CD4-positive, alpha-beta memory T cell (primary cell): ENCODE measurements at regions not wholly inside any gene's neighbourhood (a gene's known extent, or its start where the extent isn't known, plus 50 kb on each side); places are given as distances from the start of the nearest gene placed in this dataset.

ENCODE experiments used
- CTCF ChIA-PET: fragments of 350-600 bp; sonication (Branson Sonifier 250); formaldehyde crosslinking; loops from one replicate; lab custom pipeline; 2021; ENCODE audit warnings: inconsistent platforms; ENCODE audit not compliant: partially characterized antibody; lab: Charles Lee
- POLR2A ChIA-PET: fragments of 350-600 bp; sonication (Branson Sonifier 250); formaldehyde crosslinking; loops from one replicate; lab custom pipeline; 2021; ENCODE audit not compliant: partially characterized antibody; lab: Charles Lee
- DNase-seq, 5 donors: peaks; one replicate each; pipeline versions ENCODE4 v3.0.0 to v3.0.0-alpha.2; 2020 to 2022; ENCODE audit warnings: mixed read lengths in 1 of 5
- H3K27ac ChIP-seq: one replicate; pipeline ENCODE4 v1.7.0; 2013; ENCODE audit warnings: low read depth, low read length
- H3K27me3 ChIP-seq: 2 replicates; pipeline ENCODE4 v1.7.0; 2013; ENCODE audit warnings: mild to moderate bottlenecking, low read length, moderate library complexity; ENCODE audit not compliant: insufficient read depth
- H3K36me3 ChIP-seq: 2 replicates; pipeline ENCODE4 v1.7.0; 2013; ENCODE audit warnings: mild to moderate bottlenecking, low read length, moderate library complexity; ENCODE audit not compliant: insufficient read depth
- H3K4me1 ChIP-seq: 2 replicates; pipeline ENCODE4 v1.7.0; 2013; ENCODE audit warnings: mild to moderate bottlenecking, low read length, moderate library complexity; ENCODE audit not compliant: insufficient read depth
- H3K4me3 ChIP-seq, 2 donors: one replicate each; pipeline ENCODE4 v1.7.0; 2013; ENCODE audit warnings: low read length in 2 of 2, mild to moderate bottlenecking in 1 of 2
- H3K9me3 ChIP-seq, 2 donors: one replicate each; pipeline ENCODE4 v1.7.0; 2013; ENCODE audit warnings: low read length in 2 of 2, control low read depth in 1 of 2; ENCODE audit not compliant: control insufficient read depth in 1 of 2
- H3K27ac Mint-ChIP-seq, 7 donors: one replicate each; pipeline ENCODE4 v1.8.0; 2020 to 2021; ENCODE audit warnings: mixed read lengths in 7 of 7, mild to moderate bottlenecking in 6 of 7, inconsistent platforms in 3 of 7, moderate library complexity in 3 of 7
- H3K27me3 Mint-ChIP-seq, 2 donors: one replicate each; pipeline ENCODE4 v1.8.0; 2020 to 2021; ENCODE audit warnings: mixed read lengths in 2 of 2
- H3K36me3 Mint-ChIP-seq, 2 donors: one replicate each; pipeline ENCODE4 v1.8.0; 2020 to 2021; ENCODE audit warnings: mixed read lengths in 2 of 2, inconsistent platforms in 1 of 2, mild to moderate bottlenecking in 1 of 2
- H3K4me1 Mint-ChIP-seq, 4 donors: one replicate each; pipeline ENCODE4 v1.8.0; 2020 to 2021; ENCODE audit warnings: mixed read lengths in 4 of 4, mild to moderate bottlenecking in 1 of 4
- H3K4me3 Mint-ChIP-seq, 8 donors: one replicate each; pipeline ENCODE4 v1.8.0; 2020 to 2021; ENCODE audit warnings: mixed read lengths in 8 of 8, mild to moderate bottlenecking in 7 of 8, moderate library complexity in 6 of 8, inconsistent platforms in 3 of 8
- H3K9me3 Mint-ChIP-seq, 8 donors: one replicate each; pipeline ENCODE4 v1.8.0; 2020 to 2021; ENCODE audit warnings: mixed read lengths in 8 of 8, mild to moderate bottlenecking in 5 of 8, inconsistent platforms in 3 of 8, moderate library complexity in 1 of 8
- intact Hi-C: fragments of 100-400 bp; cut with micrococcal nuclease; formaldehyde crosslinking; loops from one replicate; pipeline ENCODE4 v1.15.1; 2023

DNA sequence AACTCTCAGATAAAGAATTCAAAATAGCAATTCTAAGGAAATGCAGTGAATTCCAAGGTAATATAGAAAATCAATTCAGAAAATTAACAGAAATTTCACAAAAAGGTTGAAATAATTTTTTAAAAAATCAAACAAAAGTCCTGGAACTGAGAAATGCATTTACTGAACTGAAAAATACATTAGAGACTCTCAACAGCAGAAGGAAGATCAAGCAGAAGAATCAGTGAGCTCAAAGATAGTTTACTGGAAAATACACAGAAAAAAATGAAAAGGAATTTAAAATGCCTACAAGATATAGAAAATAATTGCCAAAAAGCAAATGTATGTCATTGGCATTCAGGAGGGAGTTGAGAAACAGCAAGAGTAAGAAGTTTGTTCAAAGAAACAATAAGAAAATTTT lies 107.3 kb downstream of the BUD13 start:
- ChIA-PET POLR2A (no interaction called here), CTCF (interaction anchor here (1.5 kb wide), 1 partner anchor 26 kb away, joined by 4 read pairs; no protein-coding TSS in a partner anchor)
- intact Hi-C loops, result no loop called here
- Mint-ChIP-seq H3K4me1 (no peaks in the 10 kb centered on the region), H3K4me3 (no peak overlapping the region), H3K27ac (no peak overlapping the region), H3K36me3 (peaks cover 4 to 11% of the 10 kb centered on the region in 2 donors), H3K27me3 (peaks cover 31 to 43% of the 10 kb centered on the region in 2 donors), H3K9me3 (peaks cover 11 to 48% (median 37%) of the 10 kb centered on the region in 8 donors)
- no peaks in the 10 kb centered on the region for H3K4me1 ChIP-seq
- no peaks in the 10 kb centered on the region for H3K27me3 ChIP-seq
- H3K27ac ChIP-seq, result no peak overlapping the region
- no peak overlapping the region for H3K4me3 ChIP-seq
- H3K36me3 ChIP-seq, result no peaks in the 10 kb centered on the region
- no peak for DNase-seq
- peaks cover 0 to 8% of the 10 kb centered on the region in 2 donors for H3K9me3 ChIP-seq

DNA sequence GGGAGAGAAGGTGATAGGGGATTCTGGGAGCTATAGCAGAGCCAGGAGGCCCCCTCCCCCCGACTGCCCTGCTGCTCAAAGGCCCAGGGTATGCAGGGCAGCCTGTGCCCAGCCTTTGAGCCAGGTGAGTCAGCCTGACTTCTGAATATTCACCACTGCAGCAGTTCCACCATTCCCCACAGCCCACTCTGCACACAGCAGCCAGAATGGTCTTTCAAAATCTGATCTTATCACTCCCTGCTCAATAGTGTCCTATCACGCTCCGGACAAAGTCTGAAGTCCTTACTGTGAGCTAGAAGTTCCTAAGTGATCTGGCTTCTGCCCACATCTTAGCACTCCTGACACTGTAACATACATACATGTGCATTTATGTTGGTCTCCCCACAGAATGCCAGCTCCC lies 111.7 kb downstream of the BUD13 start:
- H3K9me3 ChIP-seq, result peaks cover 0 to 8% of the 10 kb centered on the region in 2 donors
- Mint-ChIP-seq H3K27ac (no peak overlapping the region), H3K4me3 (no peak overlapping the region), H3K9me3 (peaks cover 2 to 29% (median 20%) of the 10 kb centered on the region in 8 donors), H3K36me3 (peaks cover 0 to 4% of the 10 kb centered on the region in 2 donors), H3K4me1 (no peaks in the 10 kb centered on the region), H3K27me3 (peaks cover 30 to 42% of the 10 kb centered on the region in 2 donors)
- POLR2A ChIA-PET, result no interaction called here
- no peak overlapping the region for H3K4me3 ChIP-seq
- no peak for DNase-seq
- H3K27me3 ChIP-seq, result no peaks in the 10 kb centered on the region
- H3K27ac ChIP-seq, result no peak overlapping the region
- intact Hi-C loops, result no loop called here
- H3K36me3 ChIP-seq, result no peaks in the 10 kb centered on the region
- CTCF ChIA-PET, result no interaction called here
- H3K4me1 ChIP-seq, result no peaks in the 10 kb centered on the region

DNA sequence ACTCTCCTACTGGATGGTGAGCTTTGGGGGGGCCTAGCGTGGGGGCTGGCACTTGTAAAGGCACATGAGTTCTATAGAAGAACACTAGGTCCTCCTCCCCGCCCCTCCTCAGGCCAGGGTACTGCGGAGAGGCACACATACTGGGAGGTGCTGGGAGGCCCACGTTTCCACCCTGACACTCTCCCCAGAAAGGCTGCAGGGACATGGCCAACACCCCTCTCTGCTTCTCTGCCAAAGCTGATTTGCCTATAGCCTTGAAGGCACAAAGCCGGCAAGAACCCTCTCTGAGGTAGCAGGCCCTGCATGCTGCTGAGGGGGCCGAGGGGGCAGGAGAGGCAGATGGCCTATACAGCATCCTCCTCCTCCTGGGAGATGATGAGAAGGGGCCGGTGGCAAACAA lies 112.8 kb downstream of the BUD13 start:
- Histone ChIP-seq H3K4me1 (no peaks in the 10 kb centered on the region), H3K27ac (no peak overlapping the region), H3K36me3 (no peaks in the 10 kb centered on the region), H3K4me3 (no peak overlapping the region), H3K9me3 (peaks cover 0 to 4% of the 10 kb centered on the region in 2 donors), H3K27me3 (no peaks in the 10 kb centered on the region)
- ChIA-PET POLR2A (no interaction called here), CTCF (no interaction called here)
- intact Hi-C loops, result no loop called here
- Mint-ChIP-seq H3K9me3 (peaks cover 0 to 23% (median 15%) of the 10 kb centered on the region in 8 donors), H3K27me3 (peaks cover 30 to 36% of the 10 kb centered on the region in 2 donors), H3K4me1 (no peaks in the 10 kb centered on the region), H3K27ac (no peak overlapping the region), H3K4me3 (no peak overlapping the region), H3K36me3 (peaks cover 1 to 5% of the 10 kb centered on the region in 2 donors)
- no peak for DNase-seq

DNA sequence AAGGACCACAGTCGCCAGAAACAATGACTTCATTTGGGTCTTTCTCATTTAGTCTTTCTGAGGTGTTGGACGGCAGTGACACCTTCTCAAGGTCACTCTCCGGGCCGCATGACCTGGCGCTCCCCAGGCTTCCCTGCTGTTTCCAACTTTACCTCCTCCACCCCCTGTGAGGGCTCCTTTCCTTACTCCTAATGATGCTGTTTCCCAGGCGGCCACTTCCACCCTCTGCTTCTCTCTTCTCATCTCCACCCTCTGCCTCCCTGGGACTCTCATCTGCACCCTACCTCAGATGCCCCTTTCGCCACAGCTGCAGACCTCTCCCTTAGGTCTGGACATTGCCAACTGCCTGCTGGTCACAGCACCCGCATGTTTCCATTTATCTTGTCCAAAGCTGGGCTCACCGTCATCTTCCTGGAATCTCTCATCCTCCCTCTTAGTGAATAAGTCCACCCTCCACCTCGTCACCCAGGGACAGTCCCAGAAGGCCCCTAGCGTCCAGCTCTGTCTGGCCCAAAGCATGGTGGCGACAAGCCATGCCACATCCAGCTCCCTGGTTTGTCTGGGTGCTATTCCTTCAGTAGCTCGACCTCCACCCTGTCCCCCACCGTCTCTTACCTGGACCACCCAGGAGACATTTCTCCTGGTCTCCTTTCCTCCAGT lies 113.8 kb downstream of the BUD13 start:
- Mint-ChIP-seq H3K27me3 (peaks cover 30 to 37% of the 10 kb centered on the region in 2 donors), H3K4me1 (no peaks in the 10 kb centered on the region), H3K36me3 (peaks cover 0 to 5% of the 10 kb centered on the region in 2 donors), H3K4me3 (no peak overlapping the region), H3K27ac (no peak overlapping the region), H3K9me3 (peaks cover 1 to 23% (median 15%) of the 10 kb centered on the region in 8 donors)
- Histone ChIP-seq H3K36me3 (no peaks in the 10 kb centered on the region), H3K4me1 (no peaks in the 10 kb centered on the region), H3K27me3 (no peaks in the 10 kb centered on the region), H3K9me3 (no peaks in the 10 kb centered on the region), H3K27ac (no peak overlapping the region), H3K4me3 (no peak overlapping the region)
- DNase-seq, result no peak
- CTCF ChIA-PET, result no interaction called here
- intact Hi-C loops, result no loop called here
- POLR2A ChIA-PET, result no interaction called here

DNA sequence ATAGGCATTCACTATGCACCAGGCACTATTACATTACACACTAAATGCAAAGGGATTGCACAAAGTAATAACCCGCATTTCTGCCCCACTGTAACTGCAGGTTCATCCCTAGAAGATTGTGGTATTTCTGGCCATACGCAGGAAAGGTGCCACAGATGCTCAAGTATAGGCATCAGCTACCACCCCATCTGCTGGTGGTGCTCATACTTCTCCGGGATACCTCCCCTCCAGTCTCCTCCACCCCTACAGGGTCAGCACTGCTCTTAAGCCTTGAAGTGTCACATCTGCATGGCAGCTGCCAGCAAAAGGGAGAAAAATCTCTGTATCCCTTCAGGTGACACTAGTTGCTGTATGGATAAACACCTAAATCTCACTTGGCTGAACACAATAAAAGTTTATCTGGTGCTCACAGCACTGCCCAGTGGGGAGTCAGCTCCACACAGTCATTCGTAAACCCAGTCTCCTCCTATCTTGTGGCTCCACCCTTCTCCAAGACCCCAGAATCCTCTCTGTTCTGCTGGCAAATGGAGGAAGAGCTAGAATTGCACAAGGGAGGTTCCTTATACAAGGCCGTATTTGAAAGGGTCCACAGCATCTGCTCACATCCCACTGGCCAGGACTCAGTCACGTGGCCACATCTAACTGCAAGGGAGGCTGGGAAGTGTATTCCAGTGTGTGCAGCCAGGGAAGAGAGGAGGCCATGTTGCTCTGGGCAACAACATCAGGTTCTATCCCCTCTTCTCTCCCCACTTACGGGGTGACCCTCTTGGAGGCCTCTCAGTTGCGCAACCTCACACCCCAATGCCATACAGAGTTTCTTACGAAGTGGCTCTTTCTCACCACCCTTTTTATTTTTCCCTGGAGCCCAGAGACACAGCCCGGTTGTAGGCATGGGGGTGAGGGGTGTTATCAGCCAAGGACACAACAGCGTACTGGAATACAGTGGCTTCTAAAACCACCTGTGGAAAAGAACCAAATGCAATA lies 114.7 kb downstream of the BUD13 start:
- Histone ChIP-seq H3K36me3 (no peaks in the 10 kb centered on the region), H3K27ac (no peak overlapping the region), H3K4me3 (no peak overlapping the region), H3K27me3 (no peaks in the 10 kb centered on the region), H3K4me1 (no peaks in the 10 kb centered on the region), H3K9me3 (no peaks in the 10 kb centered on the region)
- Mint-ChIP-seq H3K4me3 (no peak overlapping the region), H3K27me3 (peaks cover 26 to 37% of the 10 kb centered on the region in 2 donors), H3K27ac (no peak overlapping the region), H3K9me3 (peaks cover 1 to 17% (median 9%) of the 10 kb centered on the region in 8 donors), H3K36me3 (peaks cover 0 to 5% of the 10 kb centered on the region in 2 donors), H3K4me1 (no peaks in the 10 kb centered on the region)
- intact Hi-C loops, result no loop called here
- POLR2A ChIA-PET, result no interaction called here
- CTCF ChIA-PET, result no interaction called here
- no peak for DNase-seq

DNA sequence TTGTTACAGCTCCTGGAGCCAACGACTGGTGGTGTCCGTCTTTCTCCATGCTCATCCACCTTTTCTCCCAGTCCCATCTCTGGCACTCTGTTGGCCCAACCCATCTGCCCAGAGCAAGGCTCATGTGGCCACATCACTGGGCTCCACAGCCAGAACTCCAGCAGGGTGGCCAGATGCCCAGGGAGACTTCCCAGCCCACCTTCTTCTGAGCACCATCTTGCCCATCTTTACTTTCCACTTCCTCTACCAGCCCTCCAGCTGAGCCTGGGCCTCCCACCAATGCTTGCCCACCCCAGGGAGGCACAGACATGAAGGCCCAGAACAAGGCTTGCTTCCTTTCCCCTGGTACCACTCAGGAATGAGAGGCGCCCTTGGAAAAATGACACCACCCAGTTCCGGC lies 116.8 kb downstream of the BUD13 start:
- ChIA-PET POLR2A (no interaction called here), CTCF (no interaction called here)
- Mint-ChIP-seq H3K27me3 (peaks cover 15 to 26% of the 10 kb centered on the region in 2 donors), H3K9me3 (peaks cover 1 to 17% (median 8%) of the 10 kb centered on the region in 8 donors), H3K4me1 (peaks cover 0 to 4% (median 0%) of the 10 kb centered on the region in 4 donors), H3K27ac (peak overlapping the region in 1 of 7 donors; percentile 75), H3K36me3 (peaks cover 0 to 5% of the 10 kb centered on the region in 2 donors), H3K4me3 (no peak overlapping the region)
- H3K4me3 ChIP-seq, result no peak overlapping the region
- no peaks in the 10 kb centered on the region for H3K9me3 ChIP-seq
- intact Hi-C loops, result no loop called here
- no peak overlapping the region for H3K27ac ChIP-seq
- H3K27me3 ChIP-seq, result no peaks in the 10 kb centered on the region
- H3K4me1 ChIP-seq, result no peaks in the 10 kb centered on the region
- no peaks in the 10 kb centered on the region for H3K36me3 ChIP-seq
- no peak for DNase-seq

DNA sequence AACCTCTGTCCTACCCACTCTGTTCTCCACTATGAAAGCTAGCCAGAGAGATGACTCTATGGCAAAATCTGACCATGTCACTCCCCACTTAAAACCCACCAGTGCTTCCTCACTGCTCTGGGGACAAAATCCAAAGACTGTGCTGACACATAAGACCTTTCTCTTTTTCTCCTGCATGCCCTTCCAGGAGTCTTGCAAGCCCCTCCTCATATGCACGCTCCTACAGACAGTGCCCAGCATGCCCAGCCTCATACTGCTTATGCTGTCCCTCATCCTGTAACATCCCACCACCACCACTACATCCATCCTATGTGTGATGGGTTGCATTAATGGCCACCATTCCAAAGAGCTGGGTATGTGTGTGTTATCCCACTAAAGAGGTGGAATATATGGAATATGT lies 118.3 kb downstream of the BUD13 start:
- ChIA-PET CTCF (no interaction called here), POLR2A (no interaction called here)
- no peak overlapping the region for H3K4me3 ChIP-seq
- Mint-ChIP-seq H3K27ac (no peak overlapping the region), H3K4me3 (no peak overlapping the region), H3K27me3 (peaks cover 10 to 19% of the 10 kb centered on the region in 2 donors), H3K9me3 (peaks cover 1 to 17% (median 8%) of the 10 kb centered on the region in 8 donors), H3K4me1 (peaks cover 0 to 4% (median 0%) of the 10 kb centered on the region in 4 donors), H3K36me3 (peaks cover 0 to 5% of the 10 kb centered on the region in 2 donors)
- no peak overlapping the region for H3K27ac ChIP-seq
- intact Hi-C loops, result no loop called here
- H3K36me3 ChIP-seq, result no peaks in the 10 kb centered on the region
- no peaks in the 10 kb centered on the region for H3K4me1 ChIP-seq
- no peaks in the 10 kb centered on the region for H3K27me3 ChIP-seq
- H3K9me3 ChIP-seq, result no peaks in the 10 kb centered on the region
- no peak for DNase-seq
